ENCODE measurements at regions not wholly inside any gene's neighbourhood (a gene's known extent, or its start where the extent isn't known, plus 50 kb on each side); places are given as distances from the start of the nearest gene placed in this dataset.

DNA sequence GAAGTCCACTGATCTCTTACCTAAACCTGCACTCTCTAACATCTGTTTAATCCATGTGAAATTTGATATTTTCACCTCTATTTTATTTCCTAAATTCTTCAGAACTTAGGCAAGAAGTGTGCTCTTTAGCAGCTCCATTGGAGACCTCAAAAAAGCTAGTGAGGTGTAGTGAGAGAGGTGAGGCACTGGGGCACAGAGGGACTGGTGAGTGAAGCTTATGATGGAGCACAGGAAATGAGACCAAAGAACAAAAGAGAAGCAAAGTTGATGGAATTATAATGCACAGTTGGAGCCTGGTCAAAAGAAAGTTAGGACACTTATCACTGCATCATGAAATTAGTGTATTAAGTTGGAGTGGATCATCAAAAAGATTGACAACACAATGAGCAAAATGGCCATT is 1050.7 kb upstream of the NRXN1 start:
- no TSS peak for BruUV-seq (replicated peaks)
- TF ChIP-seq EZH2 (IDR thresholded peaks at IDR 0.05; ENCODE audit: borderline replicate concordance, low read depth, low read length, poor library complexity, severe bottlenecking), result no peak
- TF ChIP-seq, protein P1, sequence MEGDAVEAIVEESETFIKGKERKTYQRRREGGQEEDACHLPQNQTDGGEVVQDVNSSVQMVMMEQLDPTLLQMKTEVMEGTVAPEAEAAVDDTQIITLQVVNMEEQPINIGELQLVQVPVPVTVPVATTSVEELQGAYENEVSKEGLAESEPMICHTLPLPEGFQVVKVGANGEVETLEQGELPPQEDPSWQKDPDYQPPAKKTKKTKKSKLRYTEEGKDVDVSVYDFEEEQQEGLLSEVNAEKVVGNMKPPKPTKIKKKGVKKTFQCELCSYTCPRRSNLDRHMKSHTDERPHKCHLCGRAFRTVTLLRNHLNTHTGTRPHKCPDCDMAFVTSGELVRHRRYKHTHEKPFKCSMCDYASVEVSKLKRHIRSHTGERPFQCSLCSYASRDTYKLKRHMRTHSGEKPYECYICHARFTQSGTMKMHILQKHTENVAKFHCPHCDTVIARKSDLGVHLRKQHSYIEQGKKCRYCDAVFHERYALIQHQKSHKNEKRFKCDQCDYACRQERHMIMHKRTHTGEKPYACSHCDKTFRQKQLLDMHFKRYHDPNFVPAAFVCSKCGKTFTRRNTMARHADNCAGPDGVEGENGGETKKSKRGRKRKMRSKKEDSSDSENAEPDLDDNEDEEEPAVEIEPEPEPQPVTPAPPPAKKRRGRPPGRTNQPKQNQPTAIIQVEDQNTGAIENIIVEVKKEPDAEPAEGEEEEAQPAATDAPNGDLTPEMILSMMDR (conservative IDR thresholded peaks at IDR 0.05; ENCODE audit: low read depth, low read length), result no peak
- CTCF ChIA-PET, result no interaction called here

DNA sequence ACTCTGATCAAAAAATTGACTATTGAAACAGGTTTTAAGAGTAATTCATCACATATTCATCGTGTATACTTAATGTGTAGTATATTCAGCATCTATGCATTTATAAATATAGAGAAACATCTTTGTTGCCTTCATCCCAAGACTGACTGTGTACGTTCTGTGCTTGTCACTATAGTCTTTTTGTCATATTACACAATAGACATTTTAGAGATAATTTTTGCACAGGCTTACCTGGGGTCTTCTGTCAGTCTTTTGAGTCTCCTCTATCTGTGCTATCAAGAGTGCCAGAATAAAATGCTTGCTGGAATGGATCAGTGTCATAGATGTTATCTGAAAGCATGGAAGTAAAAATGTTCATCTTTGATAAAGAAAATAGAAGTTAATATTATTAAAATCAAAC is 1047.7 kb upstream of the NRXN1 start:
- Histone ChIP-seq H3K27ac (ENCODE audit: low read depth, low read length, poor library complexity, severe bottlenecking) (no peak overlapping the region), H3K4me3 (ENCODE audit: low read depth, low read length, poor library complexity, severe bottlenecking) (no peak overlapping the region), H3K27me3 (replicated peaks; ENCODE audit: insufficient read depth, low read depth, low read length, poor library complexity) (no peaks in the 10 kb centered on the region), H3K4me1 (ENCODE audit: insufficient read depth, low read length, poor library complexity, severe bottlenecking) (no peaks in the 10 kb centered on the region), H3K9me3 (ENCODE audit: low read depth, low read length, poor library complexity, severe bottlenecking) (no peaks in the 10 kb centered on the region), H3K36me3 (ENCODE audit: insufficient read depth, low read length, poor library complexity, severe bottlenecking) (no peaks in the 10 kb centered on the region)
- POLR2A ChIA-PET (ENCODE audit: low non-redundant PET), result no interaction called here
- intact Hi-C loops (cut with micrococcal nuclease; ENCODE audit: unreplicated experiment), result no loop called here
- no TSS peak for BruUV-seq (replicated peaks)
- DNase-seq (ENCODE audit: low spot score), result no peak
- no peak for TF ChIP-seq EZH2 (IDR thresholded peaks at IDR 0.05; ENCODE audit: borderline replicate concordance, low read depth, low read length, poor library complexity, severe bottlenecking)
- TF ChIP-seq, protein P1 (conservative IDR thresholded peaks at IDR 0.05; ENCODE audit: low read depth, low read length), result no peak
- CTCF ChIA-PET, result no interaction called here

More for the DNA sequence above, 1050.7 kb upstream of the NRXN1 start:
- no peaks in the 10 kb centered on the region for H3K27me3 ChIP-seq (replicated peaks; ENCODE audit: insufficient read depth, low read depth, low read length, poor library complexity)
- POLR2A ChIA-PET (ENCODE audit: low non-redundant PET), result no interaction called here
- H3K27ac ChIP-seq (ENCODE audit: low read depth, low read length, poor library complexity, severe bottlenecking), result no peak overlapping the region
- H3K4me3 ChIP-seq (ENCODE audit: low read depth, low read length, poor library complexity, severe bottlenecking), result no peak overlapping the region
- H3K4me1 ChIP-seq (ENCODE audit: insufficient read depth, low read length, poor library complexity, severe bottlenecking), result no peaks in the 10 kb centered on the region
- H3K9me3 ChIP-seq (ENCODE audit: low read depth, low read length, poor library complexity, severe bottlenecking), result no peaks in the 10 kb centered on the region
- intact Hi-C loops (cut with micrococcal nuclease; ENCODE audit: unreplicated experiment), result no loop called here
- no peak for DNase-seq (ENCODE audit: low spot score)
- H3K36me3 ChIP-seq (ENCODE audit: insufficient read depth, low read length, poor library complexity, severe bottlenecking), result no peaks in the 10 kb centered on the region

DNA sequence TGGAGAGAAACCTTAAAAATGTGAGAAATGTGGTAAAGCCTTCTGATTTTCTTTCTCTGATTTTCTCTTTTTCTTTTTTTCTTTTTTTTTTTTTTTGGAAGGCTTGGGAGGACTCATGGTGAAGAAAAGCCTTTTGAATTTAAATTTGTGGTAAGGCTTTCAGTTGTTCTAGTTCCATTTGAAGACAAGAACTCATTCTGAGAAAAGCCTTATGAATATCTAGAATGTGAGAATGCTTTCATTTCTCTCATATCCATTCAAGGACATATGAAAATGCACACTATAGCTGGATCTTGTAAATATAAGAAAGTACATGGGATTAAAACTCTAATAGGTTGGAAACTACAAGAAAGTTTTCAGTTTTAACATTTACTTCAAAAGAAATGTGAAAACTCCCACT is 1045.2 kb upstream of the NRXN1 start:
- TF ChIP-seq EZH2 (IDR thresholded peaks at IDR 0.05; ENCODE audit: borderline replicate concordance, low read depth, low read length, poor library complexity, severe bottlenecking), result no peak
- TF ChIP-seq, protein P1 (conservative IDR thresholded peaks at IDR 0.05; ENCODE audit: low read depth, low read length), result no peak
- H3K36me3 ChIP-seq (ENCODE audit: insufficient read depth, low read length, poor library complexity, severe bottlenecking), result no peaks in the 10 kb centered on the region
- BruUV-seq (replicated peaks), result no TSS peak
- H3K4me3 ChIP-seq (ENCODE audit: low read depth, low read length, poor library complexity, severe bottlenecking), result no peak overlapping the region
- no peaks in the 10 kb centered on the region for H3K4me1 ChIP-seq (ENCODE audit: insufficient read depth, low read length, poor library complexity, severe bottlenecking)
- no peaks in the 10 kb centered on the region for H3K27me3 ChIP-seq (replicated peaks; ENCODE audit: insufficient read depth, low read depth, low read length, poor library complexity)
- intact Hi-C loops (cut with micrococcal nuclease; ENCODE audit: unreplicated experiment), result no loop called here
- H3K9me3 ChIP-seq (ENCODE audit: low read depth, low read length, poor library complexity, severe bottlenecking), result no peaks in the 10 kb centered on the region
- H3K27ac ChIP-seq (ENCODE audit: low read depth, low read length, poor library complexity, severe bottlenecking), result no peak overlapping the region
- POLR2A ChIA-PET (ENCODE audit: low non-redundant PET), result no interaction called here
- CTCF ChIA-PET, result no interaction called here
- no peak for DNase-seq (ENCODE audit: low spot score)
